CD14-positive monocyte (primary cell): ENCODE measurements at regions not wholly inside any gene's neighbourhood (a gene's known extent, or its start where the extent isn't known, plus 50 kb on each side); places are given as distances from the start of the nearest gene placed in this dataset.

ENCODE experiments used
- DNase-seq, 3 donors: peaks; one replicate each; pipeline ENCODE4 v3.0.0-alpha.2; 2011 to 2022
- H2AFZ ChIP-seq: 2 replicates; pipeline ENCODE4 v1.6.0; 2012; ENCODE audit warnings: mild to moderate bottlenecking, low read depth, low read length, inconsistent platforms; ENCODE audit not compliant: insufficient read depth, poor library complexity, severe bottlenecking
- H3K27ac ChIP-seq, 2 donors: 1 replicate in 1 of 2; 2 replicates in 1 of 2; pipeline ENCODE4 v1.5.1; 2012 to 2013; ENCODE audit warnings: low read length in 2 of 2, control low read depth in 1 of 2, inconsistent platforms in 1 of 2, low read depth in 1 of 2, mild to moderate bottlenecking in 1 of 2
- H3K27me3 ChIP-seq, 2 donors: one replicate each; pipeline versions ENCODE4 v1.6.0 to v1.6.1; 2011 to 2013; ENCODE audit warnings: low read length in 2 of 2; ENCODE audit not compliant: control insufficient read depth in 2 of 2, insufficient read depth in 2 of 2
- H3K36me3 ChIP-seq, 2 donors: replicated peaks in 1 of 2; 1 replicate in 1 of 2; 2 replicates in 1 of 2; pipeline versions ENCODE4 v1.5.1 to v1.6.1; 2012 to 2013; ENCODE audit warnings: low read length in 2 of 2, control low read depth in 1 of 2, inconsistent platforms in 1 of 2, mild to moderate bottlenecking in 1 of 2; ENCODE audit not compliant: insufficient read depth in 2 of 2, control insufficient read depth in 1 of 2
- H3K4me1 ChIP-seq, 2 donors: 1 replicate in 1 of 2; 2 replicates in 1 of 2; pipeline versions ENCODE4 v1.5.1 to v1.6.1; 2012 to 2013; ENCODE audit warnings: low read length in 2 of 2, control low read depth in 1 of 2, inconsistent platforms in 1 of 2, mild to moderate bottlenecking in 1 of 2, moderate library complexity in 1 of 2; ENCODE audit not compliant: insufficient read depth in 2 of 2, control insufficient read depth in 1 of 2
- H3K4me2 ChIP-seq: replicated peaks from 2 replicates; pipeline ENCODE3; 2012; ENCODE audit warnings: low read length, moderate library complexity, mild to moderate bottlenecking; ENCODE audit not compliant: poor library complexity, severe bottlenecking; ENCODE audit errors: extremely low read depth
- H3K4me3 ChIP-seq, 3 experiments: fragments of 200-600 bp in 1 of 3; sonication (generic) in 1 of 3; replicated peaks in 1 of 3; 1 replicate in 2 of 3; 2 replicates in 1 of 3; pipeline ENCODE4 v1.5.1; 2011 to 2013; ENCODE audit warnings: low read length in 3 of 3, mild to moderate bottlenecking in 3 of 3, control low read depth in 2 of 3, low read depth in 2 of 3, inconsistent platforms in 1 of 3, moderate library complexity in 1 of 3
- H3K79me2 ChIP-seq: 2 replicates; pipeline ENCODE4 v1.6.0; 2012; ENCODE audit warnings: mild to moderate bottlenecking, control low read depth, inconsistent platforms, low read length, moderate library complexity; ENCODE audit not compliant: insufficient read depth
- H3K9ac ChIP-seq: 2 replicates; pipeline ENCODE4 v1.6.0; 2017; ENCODE audit warnings: low read length, mild to moderate bottlenecking; ENCODE audit not compliant: insufficient read depth, poor library complexity, severe bottlenecking
- H3K9me3 ChIP-seq, 2 donors: replicated peaks in 1 of 2; 1 replicate in 1 of 2; 2 replicates in 1 of 2; pipeline versions ENCODE4 v1.5.1 to v1.6.1; 2012 to 2013; ENCODE audit warnings: low read length in 2 of 2, control low read depth in 1 of 2; ENCODE audit not compliant: control insufficient read depth in 1 of 2, insufficient read depth in 1 of 2
- H4K20me1 ChIP-seq: 2 replicates; pipeline ENCODE4 v1.6.0; 2012; ENCODE audit warnings: mild to moderate bottlenecking, low read length, control low read depth, moderate library complexity; ENCODE audit not compliant: insufficient read depth
- H3K27ac Mint-ChIP-seq, 7 donors: one replicate each; pipeline ENCODE4 v1.8.0; 2020; ENCODE audit warnings: mild to moderate bottlenecking in 7 of 7, mixed read lengths in 7 of 7, moderate library complexity in 6 of 7, inconsistent platforms in 2 of 7
- H3K27me3 Mint-ChIP-seq, 3 donors: one replicate each; pipeline ENCODE4 v1.8.0; 2021 to 2022; ENCODE audit warnings: low read depth in 3 of 3, mild to moderate bottlenecking in 3 of 3, mixed read lengths in 3 of 3, moderate library complexity in 3 of 3, inconsistent platforms in 1 of 3
- H3K36me3 Mint-ChIP-seq, 2 donors: one replicate each; pipeline ENCODE4 v1.8.0; 2020; ENCODE audit warnings: mixed read lengths in 2 of 2, inconsistent platforms in 1 of 2, mild to moderate bottlenecking in 1 of 2
- H3K4me1 Mint-ChIP-seq: one replicate; pipeline ENCODE4 v1.8.0; 2020; ENCODE audit warnings: mild to moderate bottlenecking, mixed read lengths
- H3K4me3 Mint-ChIP-seq, 2 donors: one replicate each; pipeline ENCODE4 v1.8.0; 2020; ENCODE audit warnings: mild to moderate bottlenecking in 2 of 2, mixed read lengths in 2 of 2, moderate library complexity in 1 of 2
- H3K9me3 Mint-ChIP-seq, 7 donors: one replicate each; pipeline ENCODE4 v1.8.0; 2020 to 2022; ENCODE audit warnings: mixed read lengths in 7 of 7, mild to moderate bottlenecking in 6 of 7, moderate library complexity in 6 of 7, inconsistent platforms in 2 of 7
- CTCF ChIP-seq: fragments of 200-600 bp; IDR thresholded peaks from one replicate; pipeline ENCODE4 v1.8.0; 2022; ENCODE audit warnings: antibody characterized with exemption, mild to moderate bottlenecking
- WGBS: methylation state at CpG from one replicate; pipeline ENCODE4 v1.1.5; 2013; ENCODE audit warnings: missing lambda C conversion rate; ENCODE audit not compliant: insufficient coverage; 5-methylcytosine and 5-hydroxymethylcytosine counted together
- intact Hi-C, 2 donors: fragments of 100-400 bp; cut with micrococcal nuclease; formaldehyde crosslinking; loops; one replicate each; pipeline versions ENCODE4 v1.15.0 to v1.15.1; 2023

DNA sequence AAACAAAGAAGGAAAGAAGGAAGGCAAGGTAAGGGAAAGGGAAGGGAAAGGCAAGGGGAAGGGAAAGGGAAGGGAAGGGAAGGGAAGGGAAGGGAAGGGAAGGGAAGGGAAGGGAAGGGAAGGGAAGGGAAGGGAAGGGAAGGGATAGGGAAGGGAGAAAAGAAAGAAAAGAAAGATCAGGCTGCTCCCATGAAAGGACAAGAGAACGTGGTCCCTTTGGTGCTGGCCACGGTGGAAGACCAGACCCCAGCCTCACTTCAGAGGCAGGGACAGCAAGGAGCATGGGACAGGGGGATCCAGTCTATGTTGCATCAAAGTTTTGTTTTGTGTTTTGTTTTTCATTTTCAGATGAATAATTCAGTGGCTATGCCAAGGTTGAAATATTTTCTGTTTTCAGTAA, 111.4 kb upstream of the IGF1R start:
- no peak for TF ChIP-seq CTCF
- Histone ChIP-seq H3K4me3 (no peak overlapping the region), H3K9me3 (no peaks in the 10 kb centered on the region), H3K4me2 (no peak overlapping the region), H3K9ac (no peak overlapping the region), H3K27ac (no peak overlapping the region), H4K20me1 (no peaks in the 10 kb centered on the region), H3K79me2 (no peaks in the 10 kb centered on the region), H3K4me1 (no peaks in the 10 kb centered on the region), H3K36me3 (no peaks in the 10 kb centered on the region), H2AFZ (no peak overlapping the region), H3K27me3 (peaks cover 0 to 5% of the 10 kb centered on the region in 2 donors)
- Mint-ChIP-seq H3K4me3 (no peak overlapping the region), H3K4me1 (no peaks in the 10 kb centered on the region), H3K9me3 (no peaks in the 10 kb centered on the region), H3K27me3 (peaks cover under 1 to 23% (median 5%) of the 10 kb centered on the region in 3 donors), H3K36me3 (no peaks in the 10 kb centered on the region), H3K27ac (no peak overlapping the region)
- 100% methylated on average over 2 of the region's 2 CpGs for WGBS
- no peak for DNase-seq
- intact Hi-C loops: no loop called here

- Histone ChIP-seq H3K4me3 (no peak overlapping the region), H3K4me1 (no peaks in the 10 kb centered on the region), H3K79me2 (no peaks in the 10 kb centered on the region), H3K36me3 (no peaks in the 10 kb centered on the region), H4K20me1 (no peaks in the 10 kb centered on the region), H2AFZ (no peak overlapping the region), H3K27ac (no peak overlapping the region), H3K4me2 (no peak overlapping the region), H3K9ac (no peak overlapping the region), H3K27me3 (peaks cover 0 to 5% of the 10 kb centered on the region in 2 donors), H3K9me3 (no peaks in the 10 kb centered on the region)
- Mint-ChIP-seq H3K4me3 (no peak overlapping the region), H3K27me3 (peaks cover 4 to 22% (median 6%) of the 10 kb centered on the region in 3 donors), H3K4me1 (no peaks in the 10 kb centered on the region), H3K9me3 (no peaks in the 10 kb centered on the region), H3K36me3 (no peaks in the 10 kb centered on the region), H3K27ac (no peak overlapping the region)
- intact Hi-C loops: no loop called here
- no peak for TF ChIP-seq CTCF
- 86% methylated on average over 6 of the region's 8 CpGs for WGBS
- no peak for DNase-seq
Observed at GRCh38 chr15:98537516-98538060, 110.8 kb upstream of the IGF1R start.
